H1 (cell line): ENCODE measurements at regions not wholly inside any gene's neighbourhood (a gene's known extent, or its start where the extent isn't known, plus 50 kb on each side); places are given as distances from the start of the nearest gene placed in this dataset.

ENCODE experiments used
- ATF3 ChIP-seq: IDR thresholded peaks from 2 replicates; pipeline ENCODE4 v1.6.1; 2011; ENCODE audit warnings: low read depth, mild to moderate bottlenecking, low read length; ENCODE audit not compliant: insufficient read depth

GRCh38 chr4:131002132-131002531 is 1906.2 kb downstream of the C4orf33 start (continued):
- TF ChIP-seq ATF3: no peak
- TF ChIP-seq, all 59 proteins: peak for 0
